GM12874 (cell line): ENCODE measurements at regions not wholly inside any gene's neighbourhood (a gene's known extent, or its start where the extent isn't known, plus 50 kb on each side); places are given as distances from the start of the nearest gene placed in this dataset.

Experiments used
- CTCF ChIP-seq: IDR thresholded peaks from 2 replicates; pipeline ENCODE4 v1.5.1; 2011; ENCODE audit warnings: low read depth, mild to moderate bottlenecking, control low read depth, low read length, moderate library complexity; ENCODE audit not compliant: insufficient read depth

GRCh38 chr1:56002231-56002630, 577.1 kb downstream of the PLPP3 start:
- no peak for TF ChIP-seq CTCF

GRCh38 chr1:56000424-56000823, 578.9 kb downstream of the PLPP3 start:
- TF ChIP-seq CTCF = no peak

DNA sequence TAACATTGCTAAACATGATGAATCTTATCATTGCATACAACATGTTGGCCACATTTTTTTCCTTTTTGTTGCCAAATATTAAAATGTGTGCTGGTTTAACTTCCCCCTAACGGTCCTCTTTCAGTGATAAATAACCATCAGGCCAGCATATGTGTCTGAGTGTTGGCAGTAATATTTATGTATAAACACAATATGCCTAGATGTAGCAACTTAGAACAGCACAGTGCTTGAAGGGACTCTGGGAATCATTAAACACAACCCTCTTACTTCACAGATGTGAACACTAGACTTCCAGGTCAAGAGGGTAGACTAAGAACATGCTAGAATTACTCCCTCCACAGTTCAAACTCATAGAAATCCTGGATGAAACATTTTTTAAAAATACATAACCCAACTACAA, 581.8 kb downstream of the PLPP3 start:
- TF ChIP-seq CTCF = no peak

GRCh38 chr1:55993646-55994318, 585.6 kb downstream of the PLPP3 start:
- TF ChIP-seq CTCF = no peak

GRCh38 chr1:55990007-55990406, 589.4 kb downstream of the PLPP3 start:
- TF ChIP-seq CTCF = no peak

DNA sequence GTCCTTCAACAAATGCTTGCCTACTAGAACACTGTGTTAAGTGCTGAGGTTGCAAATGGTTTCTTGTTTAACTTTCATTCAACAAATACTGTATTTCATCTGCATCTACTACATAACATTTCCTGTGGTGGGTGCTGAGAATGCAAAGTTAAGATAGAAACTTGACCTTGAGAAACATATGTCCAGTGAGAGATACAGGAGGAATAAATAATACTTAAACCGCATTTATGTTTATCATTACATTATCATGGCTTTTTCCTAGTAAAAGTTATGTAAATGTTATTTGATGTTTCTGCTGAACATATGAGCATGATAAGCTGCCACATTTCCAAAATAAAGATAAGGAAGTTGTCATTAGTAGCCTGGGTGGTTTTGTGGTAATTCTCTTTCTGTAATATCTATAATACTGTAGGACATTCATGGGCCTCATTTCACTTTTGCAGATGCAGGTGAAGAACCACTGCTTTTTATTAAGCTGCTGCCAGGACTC, 590.4 kb downstream of the PLPP3 start:
- no peak for TF ChIP-seq CTCF

DNA sequence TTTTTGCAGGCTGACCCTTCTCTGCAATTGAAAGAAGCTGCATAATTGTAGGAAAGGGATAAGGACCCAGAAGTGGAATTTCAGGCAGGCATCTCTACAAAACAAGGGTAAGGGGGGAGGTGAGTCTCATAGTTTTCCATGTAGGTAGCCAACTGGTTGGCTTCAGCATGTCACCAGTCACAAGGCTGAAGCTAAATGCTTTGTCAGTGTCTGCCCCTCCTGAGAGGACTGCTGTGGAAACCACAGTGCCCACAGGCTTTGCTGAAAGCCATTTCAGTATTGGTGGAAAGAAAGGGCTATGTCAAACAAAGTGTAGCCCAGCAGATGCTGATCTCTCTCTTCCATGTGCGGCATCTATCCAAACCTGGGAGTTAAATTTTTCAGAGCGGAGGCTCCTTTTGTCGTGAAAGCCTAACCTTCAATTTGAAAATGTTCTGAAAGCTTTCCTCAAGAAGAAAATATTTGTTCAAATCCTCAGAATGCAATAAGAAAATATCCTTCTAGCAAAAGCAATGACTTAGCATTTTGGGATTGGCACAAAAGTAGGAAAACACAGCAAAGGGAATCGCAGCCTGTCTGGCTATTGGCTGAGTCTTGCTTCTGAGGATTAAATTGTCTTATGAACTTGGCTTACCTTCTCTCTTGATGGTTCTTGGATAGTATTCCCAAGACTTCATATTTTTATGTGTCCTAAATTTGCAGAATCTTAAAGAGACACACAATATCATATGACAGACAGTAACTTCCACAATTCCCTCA, 591.7 kb downstream of the PLPP3 start:
- no peak for TF ChIP-seq CTCF
